ENCODE measurements at regions not wholly inside any gene's neighbourhood (a gene's known extent, or its start where the extent isn't known, plus 50 kb on each side); places are given as distances from the start of the nearest gene placed in this dataset.

GRCh38 chr11:69978841-69979614, 99.1 kb upstream of the ANO1 start:
- H3K4me2 ChIP-seq: no peak overlapping the region
- FAIRE-seq: no peak
- 65% methylated on average over 10 of the region's 10 CpGs for WGBS (ENCODE audit: missing lambda C conversion rate)
- no peaks in the 10 kb centered on the region for H3K9me3 ChIP-seq
- DNase-seq (ENCODE audit: low read depth in 1 of 2, low spot score in 1 of 2): no peak
- no peak overlapping the region for H3K27ac ChIP-seq
- ChIA-PET CTCF (interaction anchor here (1.1 to 2.0 kb wide), 5 partner anchors 10 to 60 kb away, joined by 3 to 4 read pairs (median 4); no protein-coding TSS in a partner anchor), POLR2A (no interaction called here)
- no peaks in the 10 kb centered on the region for H3K4me1 ChIP-seq
- no peak for ATAC-seq
- H3K4me3 ChIP-seq: no peak overlapping the region
- TF ChIP-seq PBX3 (IDR thresholded peaks at IDR 0.05): no peak
- TF ChIP-seq TP53 (CRISPR knock-in tag; IDR thresholded peaks at IDR 0.05): no peak
- no peak for TF ChIP-seq ZSCAN20 (CRISPR knock-in tag; IDR thresholded peaks at IDR 0.05)
- no peak for TF ChIP-seq CHD4 (IDR thresholded peaks at IDR 0.05; ENCODE audit: borderline replicate concordance)
- no peak for TF ChIP-seq CEBPB (IDR thresholded peaks at IDR 0.05)
- TF ChIP-seq E2F6 (IDR thresholded peaks at IDR 0.05; ENCODE audit: borderline replicate concordance, low read depth): no peak
- no peak for TF ChIP-seq CTCF (IDR thresholded peaks at IDR 0.05)
- no peak for TF ChIP-seq MAFK (IDR thresholded peaks at IDR 0.05; ENCODE audit: partially characterized antibody)
- TF ChIP-seq TFCP2L1 (CRISPR knock-in tag; IDR thresholded peaks at IDR 0.05): no peak
- TF ChIP-seq, protein P1, sequence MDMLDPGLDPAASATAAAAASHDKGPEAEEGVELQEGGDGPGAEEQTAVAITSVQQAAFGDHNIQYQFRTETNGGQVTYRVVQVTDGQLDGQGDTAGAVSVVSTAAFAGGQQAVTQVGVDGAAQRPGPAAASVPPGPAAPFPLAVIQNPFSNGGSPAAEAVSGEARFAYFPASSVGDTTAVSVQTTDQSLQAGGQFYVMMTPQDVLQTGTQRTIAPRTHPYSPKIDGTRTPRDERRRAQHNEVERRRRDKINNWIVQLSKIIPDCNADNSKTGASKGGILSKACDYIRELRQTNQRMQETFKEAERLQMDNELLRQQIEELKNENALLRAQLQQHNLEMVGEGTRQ (IDR thresholded peaks at IDR 0.05): no peak

GRCh38 chr11:69979632-69980031, 98.5 kb upstream of the ANO1 start:
- Histone ChIP-seq H3K4me2 (no peak overlapping the region), H3K4me1 (no peaks in the 10 kb centered on the region), H3K27ac (no peak overlapping the region), H3K4me3 (no peak overlapping the region), H3K9me3 (no peaks in the 10 kb centered on the region)
- ChIA-PET POLR2A (no interaction called here), CTCF (interaction anchor here (1.1 to 2.0 kb wide), 3 partner anchors 12 to 61 kb away, joined by 3 to 4 read pairs (median 4); no protein-coding TSS in a partner anchor)
- TF ChIP-seq CHD2 (IDR thresholded peaks at IDR 0.05; ENCODE audit: low read length, partially characterized antibody) (no peak), POLR2AphosphoS2 (conservative IDR thresholded peaks at IDR 0.05; ENCODE audit: low read length) (no peak), FOSL2 (IDR thresholded peaks at IDR 0.05) (no peak), FOSL2 (CRISPR knock-in tag; IDR thresholded peaks at IDR 0.05) (no peak), KDM5A (IDR thresholded peaks at IDR 0.05) (no peak), ZC3H11A (IDR thresholded peaks at IDR 0.05) (no peak), JUN (IDR thresholded peaks at IDR 0.05) (no peak), PBX3 (IDR thresholded peaks at IDR 0.05) (no peak), BHLHE40 (IDR thresholded peaks at IDR 0.05; ENCODE audit: low read depth, low read length) (no peak), NPAS2 (CRISPR knock-in tag; IDR thresholded peaks at IDR 0.05; ENCODE audit: borderline replicate concordance) (no peak), FOXS1 (CRISPR knock-in tag; IDR thresholded peaks at IDR 0.05) (no peak), MAZ (IDR thresholded peaks at IDR 0.05; ENCODE audit: borderline replicate concordance, low read depth, low read length) (no peak), EHF (CRISPR knock-in tag; IDR thresholded peaks at IDR 0.05) (no peak), CEBPB (IDR thresholded peaks at IDR 0.05) (no peak), MAX (IDR thresholded peaks at IDR 0.05) (no peak), MAFK (IDR thresholded peaks at IDR 0.05; ENCODE audit: partially characterized antibody) (no peak), GATA3 (IDR thresholded peaks at IDR 0.05; ENCODE audit: borderline replicate concordance) (no peak), POLR2A (IDR thresholded peaks at IDR 0.05; ENCODE audit: low read length) (no peak), HOXB13 (CRISPR knock-in tag; IDR thresholded peaks at IDR 0.05; ENCODE audit: low read depth) (no peak)
- TF ChIP-seq, protein P2, sequence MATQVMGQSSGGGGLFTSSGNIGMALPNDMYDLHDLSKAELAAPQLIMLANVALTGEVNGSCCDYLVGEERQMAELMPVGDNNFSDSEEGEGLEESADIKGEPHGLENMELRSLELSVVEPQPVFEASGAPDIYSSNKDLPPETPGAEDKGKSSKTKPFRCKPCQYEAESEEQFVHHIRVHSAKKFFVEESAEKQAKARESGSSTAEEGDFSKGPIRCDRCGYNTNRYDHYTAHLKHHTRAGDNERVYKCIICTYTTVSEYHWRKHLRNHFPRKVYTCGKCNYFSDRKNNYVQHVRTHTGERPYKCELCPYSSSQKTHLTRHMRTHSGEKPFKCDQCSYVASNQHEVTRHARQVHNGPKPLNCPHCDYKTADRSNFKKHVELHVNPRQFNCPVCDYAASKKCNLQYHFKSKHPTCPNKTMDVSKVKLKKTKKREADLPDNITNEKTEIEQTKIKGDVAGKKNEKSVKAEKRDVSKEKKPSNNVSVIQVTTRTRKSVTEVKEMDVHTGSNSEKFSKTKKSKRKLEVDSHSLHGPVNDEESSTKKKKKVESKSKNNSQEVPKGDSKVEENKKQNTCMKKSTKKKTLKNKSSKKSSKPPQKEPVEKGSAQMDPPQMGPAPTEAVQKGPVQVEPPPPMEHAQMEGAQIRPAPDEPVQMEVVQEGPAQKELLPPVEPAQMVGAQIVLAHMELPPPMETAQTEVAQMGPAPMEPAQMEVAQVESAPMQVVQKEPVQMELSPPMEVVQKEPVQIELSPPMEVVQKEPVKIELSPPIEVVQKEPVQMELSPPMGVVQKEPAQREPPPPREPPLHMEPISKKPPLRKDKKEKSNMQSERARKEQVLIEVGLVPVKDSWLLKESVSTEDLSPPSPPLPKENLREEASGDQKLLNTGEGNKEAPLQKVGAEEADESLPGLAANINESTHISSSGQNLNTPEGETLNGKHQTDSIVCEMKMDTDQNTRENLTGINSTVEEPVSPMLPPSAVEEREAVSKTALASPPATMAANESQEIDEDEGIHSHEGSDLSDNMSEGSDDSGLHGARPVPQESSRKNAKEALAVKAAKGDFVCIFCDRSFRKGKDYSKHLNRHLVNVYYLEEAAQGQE (IDR thresholded peaks at IDR 0.05): no peak
- ATAC-seq (no peak), DNase-seq (ENCODE audit: low read depth in 1 of 2, low spot score in 1 of 2) (no peak), FAIRE-seq (no peak)
- WGBS (ENCODE audit: missing lambda C conversion rate): 69% methylated on average over 9 of the region's 9 CpGs

All from A549 (cell line).